ENCODE measurements at regions not wholly inside any gene's neighbourhood (a gene's known extent, or its start where the extent isn't known, plus 50 kb on each side); places are given as distances from the start of the nearest gene placed in this dataset.

DNA sequence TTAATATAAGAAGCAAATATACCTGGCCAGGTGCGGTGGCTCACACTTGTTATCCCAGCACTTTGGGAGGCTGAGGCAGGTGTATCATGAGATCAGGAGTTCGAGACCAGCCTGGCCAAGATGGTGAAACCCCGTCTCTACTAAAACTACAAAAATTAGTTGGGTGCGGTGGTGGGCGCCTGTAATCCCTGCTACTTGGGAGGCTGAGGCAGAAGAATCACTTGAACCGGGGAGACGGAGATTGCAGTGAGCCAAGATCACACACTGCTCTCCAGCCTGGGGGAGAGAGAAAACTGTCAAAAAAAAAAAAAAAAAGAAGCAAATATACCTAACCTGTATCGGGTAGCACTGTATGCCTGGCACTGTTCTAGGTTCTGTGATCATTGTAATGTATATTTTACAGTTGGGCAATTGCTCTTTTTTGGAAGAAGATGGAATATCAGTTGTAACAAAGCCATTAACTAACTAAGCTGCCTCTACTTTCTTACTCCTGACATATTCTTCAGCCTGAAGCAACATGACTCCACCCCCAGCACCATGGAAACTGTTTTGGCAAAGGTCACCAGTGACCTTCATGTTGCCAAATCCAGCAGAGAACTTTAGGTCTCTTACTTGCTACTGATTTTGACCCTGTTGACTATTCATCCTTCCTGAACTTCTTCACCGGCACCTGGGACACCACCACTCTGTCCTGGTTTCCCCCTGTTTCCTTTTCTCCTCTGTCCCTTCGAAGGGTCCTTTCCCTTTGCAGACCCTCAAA lies 203.8 kb downstream of the RPLP1 start:
- Histone ChIP-seq H3K36me3 (ENCODE audit: insufficient read depth, low read length) (no peaks in the 10 kb centered on the region), H3K27me3 (ENCODE audit: control insufficient read depth, insufficient read depth, low read length) (peaks cover 39% of the 10 kb centered on the region), H3K9me3 (replicated peaks; ENCODE audit: low read length) (no peaks in the 10 kb centered on the region), H3K4me3 (ENCODE audit: low read length) (no peak overlapping the region), H3K4me2 (ENCODE audit: low read length) (no peak overlapping the region), H3K9ac (ENCODE audit: low read depth, low read length) (no peak overlapping the region), H3K4me1 (ENCODE audit: control insufficient read depth, insufficient read depth, low read length) (no peaks in the 10 kb centered on the region)

DNA sequence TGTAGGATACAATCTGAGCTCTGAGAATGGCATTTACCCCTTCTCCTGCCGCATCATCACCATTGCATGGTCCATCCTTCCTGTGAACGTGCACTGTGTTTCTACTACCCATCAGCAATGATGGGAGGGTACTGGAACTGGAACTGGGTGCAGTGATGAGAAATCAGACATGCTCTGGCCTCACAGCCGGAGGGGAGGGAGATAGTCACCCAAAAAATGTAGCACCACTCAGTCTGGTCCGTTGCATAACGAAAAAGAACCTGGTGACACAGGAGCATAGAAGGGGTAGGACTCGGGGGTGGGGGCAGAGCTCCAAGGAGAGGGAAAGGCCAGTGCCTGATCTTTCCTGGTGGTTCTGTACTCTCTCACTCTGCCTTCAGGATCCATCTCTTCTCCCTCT lies 205.0 kb downstream of the RPLP1 start:
- Histone ChIP-seq H3K9me3 (replicated peaks; ENCODE audit: low read length) (no peaks in the 10 kb centered on the region), H3K36me3 (ENCODE audit: insufficient read depth, low read length) (no peaks in the 10 kb centered on the region), H3K4me2 (ENCODE audit: low read length) (no peak overlapping the region), H3K4me1 (ENCODE audit: control insufficient read depth, insufficient read depth, low read length) (no peaks in the 10 kb centered on the region), H3K4me3 (ENCODE audit: low read length) (no peak overlapping the region), H3K27me3 (ENCODE audit: control insufficient read depth, insufficient read depth, low read length) (peaks cover 43% of the 10 kb centered on the region), H3K9ac (ENCODE audit: low read depth, low read length) (no peak overlapping the region)

DNA sequence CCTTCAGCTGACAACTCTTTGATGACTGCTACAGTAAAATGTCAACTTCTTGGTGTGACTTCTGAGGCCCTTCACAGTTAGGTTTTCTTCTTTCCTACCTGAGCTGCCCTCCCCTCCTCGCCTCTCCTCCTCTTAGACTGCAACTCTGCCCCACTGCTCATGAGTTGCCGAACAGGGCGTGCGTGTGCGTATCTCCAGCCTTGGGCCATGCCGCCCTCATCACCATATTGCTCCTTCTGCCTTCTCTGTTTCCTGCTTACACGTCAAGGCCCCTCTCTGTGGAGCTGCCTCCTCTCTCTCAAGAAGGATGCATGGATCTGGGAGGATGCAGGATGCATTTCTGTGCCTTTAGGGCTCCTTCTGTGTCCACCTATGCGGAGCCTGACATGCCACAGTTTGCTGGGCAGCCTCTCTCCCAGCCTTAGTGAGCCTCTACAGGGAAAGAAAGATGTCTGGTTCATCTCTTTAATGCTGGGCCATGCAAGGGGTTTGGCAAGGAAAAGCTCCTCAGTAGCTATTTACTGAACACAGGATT lies 205.9 kb downstream of the RPLP1 start:
- Histone ChIP-seq H3K4me3 (ENCODE audit: low read length) (no peak overlapping the region), H3K4me1 (ENCODE audit: control insufficient read depth, insufficient read depth, low read length) (no peaks in the 10 kb centered on the region), H3K4me2 (ENCODE audit: low read length) (no peak overlapping the region), H3K9me3 (replicated peaks; ENCODE audit: low read length) (no peaks in the 10 kb centered on the region), H3K27me3 (ENCODE audit: control insufficient read depth, insufficient read depth, low read length) (peaks cover 41% of the 10 kb centered on the region), H3K36me3 (ENCODE audit: insufficient read depth, low read length) (no peaks in the 10 kb centered on the region), H3K9ac (ENCODE audit: low read depth, low read length) (no peak overlapping the region)

DNA sequence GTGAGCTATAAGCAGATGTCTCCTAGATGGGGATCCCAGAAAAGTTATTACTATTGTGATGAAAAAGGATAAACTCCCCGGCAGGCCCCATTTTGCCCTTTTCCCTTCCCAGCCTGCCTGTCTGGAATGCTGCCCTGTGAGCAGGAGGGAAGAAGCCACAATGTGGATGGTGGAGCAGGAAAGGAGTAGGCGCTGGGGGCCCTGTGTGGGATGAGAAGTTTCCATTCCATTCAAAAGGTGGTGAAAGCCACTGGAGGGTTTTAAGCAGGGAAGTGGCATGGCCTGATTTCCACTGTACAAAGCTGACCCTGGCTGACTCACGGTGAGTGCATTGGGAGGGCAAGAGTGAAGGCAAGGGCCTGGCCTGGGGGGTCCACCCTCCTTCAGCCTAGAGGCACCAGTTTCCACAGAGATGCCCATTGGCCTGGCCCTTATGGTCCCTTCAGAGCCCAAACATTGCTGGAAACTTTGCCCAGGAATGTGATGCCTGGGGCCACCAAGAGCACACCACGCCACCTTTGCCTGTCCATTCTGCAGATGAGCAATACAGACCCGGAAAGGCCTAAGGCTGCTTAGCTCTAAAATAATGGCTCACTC lies 206.9 kb downstream of the RPLP1 start:
- no peak overlapping the region for H3K4me3 ChIP-seq (ENCODE audit: low read length)
- no peaks in the 10 kb centered on the region for H3K4me1 ChIP-seq (ENCODE audit: control insufficient read depth, insufficient read depth, low read length)
- no peak overlapping the region for H3K9ac ChIP-seq (ENCODE audit: low read depth, low read length)
- no peaks in the 10 kb centered on the region for H3K36me3 ChIP-seq (ENCODE audit: insufficient read depth, low read length)
- H3K9me3 ChIP-seq (replicated peaks; ENCODE audit: low read length): no peaks in the 10 kb centered on the region
- peaks cover 45% of the 10 kb centered on the region for H3K27me3 ChIP-seq (ENCODE audit: control insufficient read depth, insufficient read depth, low read length)
- H3K4me2 ChIP-seq (ENCODE audit: low read length): no peak overlapping the region

DNA sequence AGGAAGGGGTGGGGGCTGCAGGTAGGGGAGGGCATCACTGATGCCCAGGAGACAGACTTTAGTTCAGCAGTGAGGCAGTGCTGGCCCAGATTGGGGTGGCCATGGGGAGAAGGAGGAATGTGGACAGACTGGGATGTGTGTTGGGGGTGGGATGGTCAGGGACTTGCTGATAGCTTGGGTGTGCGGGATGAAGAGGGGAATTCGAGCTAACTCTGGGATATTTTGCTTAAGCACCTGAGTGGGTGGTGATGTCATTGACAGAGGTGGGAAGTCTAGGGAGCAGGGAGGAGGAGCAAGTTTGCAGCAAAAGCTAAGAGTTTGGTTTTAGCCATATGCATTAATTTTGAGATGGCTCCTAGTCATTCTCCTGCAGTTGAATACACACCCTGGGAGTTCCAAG lies 207.5 kb downstream of the RPLP1 start:
- Histone ChIP-seq H3K4me1 (ENCODE audit: control insufficient read depth, insufficient read depth, low read length) (no peaks in the 10 kb centered on the region), H3K9ac (ENCODE audit: low read depth, low read length) (no peak overlapping the region), H3K9me3 (replicated peaks; ENCODE audit: low read length) (no peaks in the 10 kb centered on the region), H3K36me3 (ENCODE audit: insufficient read depth, low read length) (no peaks in the 10 kb centered on the region), H3K4me3 (ENCODE audit: low read length) (no peak overlapping the region), H3K27me3 (ENCODE audit: control insufficient read depth, insufficient read depth, low read length) (peaks cover 45% of the 10 kb centered on the region), H3K4me2 (ENCODE audit: low read length) (no peak overlapping the region)

DNA sequence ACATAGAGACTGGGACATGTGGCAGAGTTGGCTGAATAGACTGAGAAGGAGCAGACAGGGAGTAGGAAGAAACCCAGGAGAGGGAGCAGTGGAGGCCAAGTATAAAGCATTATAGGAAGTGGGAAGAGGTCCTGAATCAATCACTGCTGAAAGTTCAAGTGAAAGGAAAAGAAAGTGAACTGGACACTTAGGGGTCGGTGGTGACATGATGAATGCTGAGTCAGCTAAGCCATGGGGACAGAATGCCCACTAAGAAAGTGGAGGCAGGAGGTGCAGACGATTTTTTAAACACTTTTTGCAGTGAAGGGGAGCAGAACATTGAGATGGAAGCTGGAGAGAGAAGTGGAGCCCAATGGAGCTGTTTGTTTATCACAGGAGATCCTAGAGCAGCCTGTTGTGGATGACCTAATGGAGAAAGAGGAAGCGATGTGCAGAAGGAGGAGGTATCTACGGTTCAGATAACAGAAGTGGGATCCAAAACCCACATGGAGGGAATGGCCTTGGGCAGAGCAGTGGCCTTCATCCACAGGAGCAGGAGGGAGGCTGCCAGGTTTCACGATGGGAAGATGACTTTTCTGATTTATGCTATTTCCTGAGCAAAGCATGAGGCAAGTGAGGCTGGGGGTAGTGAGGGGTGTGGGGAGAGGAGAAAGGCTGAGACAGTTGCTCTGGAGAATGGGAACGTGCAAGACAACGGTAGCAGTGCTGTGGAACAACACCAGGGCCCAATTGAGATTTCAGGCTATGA lies 208.2 kb downstream of the RPLP1 start:
- Histone ChIP-seq H3K9me3 (replicated peaks; ENCODE audit: low read length) (no peaks in the 10 kb centered on the region), H3K27me3 (ENCODE audit: control insufficient read depth, insufficient read depth, low read length) (peaks cover 52% of the 10 kb centered on the region), H3K4me3 (ENCODE audit: low read length) (no peak overlapping the region), H3K4me2 (ENCODE audit: low read length) (no peak overlapping the region), H3K36me3 (ENCODE audit: insufficient read depth, low read length) (no peaks in the 10 kb centered on the region), H3K9ac (ENCODE audit: low read depth, low read length) (no peak overlapping the region), H3K4me1 (ENCODE audit: control insufficient read depth, insufficient read depth, low read length) (no peaks in the 10 kb centered on the region)

DNA sequence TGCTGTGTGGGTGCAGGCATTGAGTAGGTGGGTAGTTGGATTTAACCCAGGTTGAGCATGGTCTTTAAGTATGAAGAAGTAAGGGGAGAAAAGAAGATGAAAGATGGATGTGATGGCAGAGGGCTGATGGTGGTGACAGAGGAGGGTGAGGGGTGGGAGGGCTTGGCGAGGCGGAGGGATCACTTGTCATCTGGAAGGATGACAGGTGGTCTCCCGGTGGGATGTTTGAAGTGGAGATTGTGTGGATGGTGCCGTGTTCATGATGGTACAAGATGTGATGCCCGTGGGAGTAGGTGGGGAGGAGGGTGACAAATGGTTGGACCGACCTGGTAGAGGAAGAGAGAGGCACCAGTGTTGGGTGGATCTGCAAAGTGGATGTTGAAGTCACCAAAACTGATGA lies 208.8 kb downstream of the RPLP1 start:
- H3K27me3 ChIP-seq (ENCODE audit: control insufficient read depth, insufficient read depth, low read length): peaks cover 58% of the 10 kb centered on the region
- no peaks in the 10 kb centered on the region for H3K9me3 ChIP-seq (replicated peaks; ENCODE audit: low read length)
- H3K4me2 ChIP-seq (ENCODE audit: low read length): no peak overlapping the region
- no peaks in the 10 kb centered on the region for H3K36me3 ChIP-seq (ENCODE audit: insufficient read depth, low read length)
- H3K4me3 ChIP-seq (ENCODE audit: low read length): no peak overlapping the region
- no peak overlapping the region for H3K9ac ChIP-seq (ENCODE audit: low read depth, low read length)
- H3K4me1 ChIP-seq (ENCODE audit: control insufficient read depth, insufficient read depth, low read length): no peaks in the 10 kb centered on the region

DNA sequence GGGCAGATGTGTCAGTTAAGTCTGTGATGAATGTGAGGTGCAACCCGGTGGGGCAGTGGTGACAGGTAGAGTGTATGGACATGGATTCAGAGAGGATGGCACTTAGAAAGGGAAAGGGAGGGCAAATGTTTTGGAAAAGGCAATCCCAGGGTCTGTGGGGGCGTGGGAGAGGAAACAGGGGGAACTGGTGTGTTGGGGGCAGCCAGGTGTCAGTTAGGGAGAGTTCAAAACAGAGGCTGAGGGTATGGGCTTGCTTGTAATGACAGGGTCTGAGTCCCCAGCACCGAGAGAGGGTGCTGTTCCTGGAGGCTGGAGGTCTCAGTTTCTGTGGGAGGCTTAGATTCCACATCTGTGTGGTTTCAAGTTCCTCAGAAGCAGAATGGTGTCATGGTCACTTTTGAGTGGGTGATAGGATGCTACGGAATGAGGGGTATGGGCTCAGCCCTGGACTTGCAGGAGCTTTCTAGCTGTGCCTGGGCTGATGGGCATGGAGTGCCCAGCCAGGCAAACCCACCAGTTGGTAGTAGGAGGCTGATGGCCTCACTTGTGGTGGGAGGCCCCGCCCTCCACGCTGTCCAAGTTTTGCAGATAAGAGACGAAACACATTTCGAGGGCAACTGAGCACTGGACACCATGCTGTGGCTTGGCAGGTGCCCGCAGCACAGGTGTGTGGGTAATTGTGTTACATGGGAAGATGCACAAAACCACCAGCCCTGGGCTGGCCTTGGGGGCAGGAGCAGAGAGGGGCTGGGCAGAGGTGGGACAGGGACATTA lies 209.4 kb downstream of the RPLP1 start:
- no peak overlapping the region for H3K4me3 ChIP-seq (ENCODE audit: low read length)
- no peak overlapping the region for H3K4me2 ChIP-seq (ENCODE audit: low read length)
- peaks cover 57% of the 10 kb centered on the region for H3K27me3 ChIP-seq (ENCODE audit: control insufficient read depth, insufficient read depth, low read length)
- H3K4me1 ChIP-seq (ENCODE audit: control insufficient read depth, insufficient read depth, low read length): no peaks in the 10 kb centered on the region
- no peaks in the 10 kb centered on the region for H3K36me3 ChIP-seq (ENCODE audit: insufficient read depth, low read length)
- H3K9me3 ChIP-seq (replicated peaks; ENCODE audit: low read length): no peaks in the 10 kb centered on the region
- no peak overlapping the region for H3K9ac ChIP-seq (ENCODE audit: low read depth, low read length)

DNA sequence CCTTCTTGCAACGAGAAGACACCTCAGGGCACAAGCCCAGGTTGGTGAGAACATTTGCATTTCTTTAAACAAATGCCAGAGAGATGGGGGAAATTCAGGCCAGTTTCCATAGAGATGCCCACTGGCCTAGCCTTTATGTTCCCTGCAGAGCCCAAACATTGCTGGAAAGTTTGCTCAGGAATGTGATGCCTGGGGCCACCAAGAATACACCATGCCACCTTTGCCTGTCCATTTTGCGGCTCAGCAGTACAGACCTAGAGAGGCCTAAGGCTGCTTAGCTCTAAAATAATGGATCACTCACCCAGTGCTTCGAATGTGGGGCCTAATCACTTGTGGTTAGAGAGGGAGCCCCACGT lies 210.0 kb downstream of the RPLP1 start:
- H3K4me3 ChIP-seq (ENCODE audit: low read length): no peak overlapping the region
- H3K27me3 ChIP-seq (ENCODE audit: control insufficient read depth, insufficient read depth, low read length): peaks cover 56% of the 10 kb centered on the region
- no peaks in the 10 kb centered on the region for H3K9me3 ChIP-seq (replicated peaks; ENCODE audit: low read length)
- H3K4me1 ChIP-seq (ENCODE audit: control insufficient read depth, insufficient read depth, low read length): no peaks in the 10 kb centered on the region
- no peak overlapping the region for H3K9ac ChIP-seq (ENCODE audit: low read depth, low read length)
- H3K36me3 ChIP-seq (ENCODE audit: insufficient read depth, low read length): no peaks in the 10 kb centered on the region
- H3K4me2 ChIP-seq (ENCODE audit: low read length): no peak overlapping the region

DNA sequence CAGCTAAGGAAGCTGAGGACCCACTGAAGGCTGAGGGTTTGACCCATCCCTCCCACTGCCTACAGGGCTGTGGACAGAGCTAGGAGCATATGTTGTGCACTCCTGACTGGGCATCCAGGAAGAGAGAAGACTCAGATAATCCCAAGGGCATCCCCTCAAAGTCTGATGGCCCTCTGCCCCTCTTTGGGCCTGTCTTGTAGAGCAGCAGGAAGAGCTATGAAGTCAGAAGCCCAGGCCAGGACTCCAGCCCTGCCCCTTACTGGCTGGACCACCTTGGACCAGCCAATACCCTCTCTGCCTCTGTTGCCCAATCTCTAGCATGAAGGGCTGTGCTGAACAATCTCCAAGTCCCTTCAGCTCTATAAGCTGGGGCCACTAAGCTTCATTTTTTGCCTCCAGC lies 210.8 kb downstream of the RPLP1 start:
- no peaks in the 10 kb centered on the region for H3K36me3 ChIP-seq (ENCODE audit: insufficient read depth, low read length)
- no peak overlapping the region for H3K9ac ChIP-seq (ENCODE audit: low read depth, low read length)
- H3K9me3 ChIP-seq (replicated peaks; ENCODE audit: low read length): no peaks in the 10 kb centered on the region
- no peaks in the 10 kb centered on the region for H3K4me1 ChIP-seq (ENCODE audit: control insufficient read depth, insufficient read depth, low read length)
- no peak overlapping the region for H3K4me3 ChIP-seq (ENCODE audit: low read length)
- no peak overlapping the region for H3K4me2 ChIP-seq (ENCODE audit: low read length)
- H3K27me3 ChIP-seq (ENCODE audit: control insufficient read depth, insufficient read depth, low read length): peaks cover 53% of the 10 kb centered on the region

DNA sequence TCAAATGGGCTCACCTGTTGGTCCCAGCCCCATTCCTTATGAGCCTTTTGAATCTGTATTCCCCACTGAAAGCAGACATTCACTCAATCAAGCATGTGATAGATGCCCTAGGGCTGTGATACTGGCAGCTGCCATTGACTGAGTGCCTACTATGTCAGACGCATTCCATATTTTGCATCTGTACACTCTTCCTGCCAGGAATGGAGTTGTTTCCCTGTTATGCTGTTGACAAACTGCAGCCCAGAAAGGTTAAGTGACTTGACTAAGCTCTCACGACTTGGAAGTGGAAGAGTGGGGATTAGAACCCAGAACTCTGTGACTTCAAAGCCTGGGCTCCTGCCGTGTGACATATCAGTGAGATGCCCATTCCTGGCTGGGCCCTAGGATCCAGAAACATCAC lies 211.4 kb downstream of the RPLP1 start:
- no peaks in the 10 kb centered on the region for H3K4me1 ChIP-seq (ENCODE audit: control insufficient read depth, insufficient read depth, low read length)
- no peak overlapping the region for H3K4me2 ChIP-seq (ENCODE audit: low read length)
- H3K36me3 ChIP-seq (ENCODE audit: insufficient read depth, low read length): no peaks in the 10 kb centered on the region
- no peak overlapping the region for H3K4me3 ChIP-seq (ENCODE audit: low read length)
- peaks cover 50% of the 10 kb centered on the region for H3K27me3 ChIP-seq (ENCODE audit: control insufficient read depth, insufficient read depth, low read length)
- H3K9ac ChIP-seq (ENCODE audit: low read depth, low read length): no peak overlapping the region
- no peaks in the 10 kb centered on the region for H3K9me3 ChIP-seq (replicated peaks; ENCODE audit: low read length)
